Colon (tissue), 2 donors: ENCODE measurements at regions not wholly inside any gene's neighbourhood (a gene's known extent, or its start where the extent isn't known, plus 50 kb on each side); places are given as distances from the start of the nearest gene placed in this dataset.

ENCODE experiments used
- FAIRE-seq: peaks from 2 replicates; lab custom pipeline; 2012; peaks lifted over from hg19 to GRCh38; lab: Jason Lieb, UNC
- donor health status: control.
- donor health status: control.

DNA sequence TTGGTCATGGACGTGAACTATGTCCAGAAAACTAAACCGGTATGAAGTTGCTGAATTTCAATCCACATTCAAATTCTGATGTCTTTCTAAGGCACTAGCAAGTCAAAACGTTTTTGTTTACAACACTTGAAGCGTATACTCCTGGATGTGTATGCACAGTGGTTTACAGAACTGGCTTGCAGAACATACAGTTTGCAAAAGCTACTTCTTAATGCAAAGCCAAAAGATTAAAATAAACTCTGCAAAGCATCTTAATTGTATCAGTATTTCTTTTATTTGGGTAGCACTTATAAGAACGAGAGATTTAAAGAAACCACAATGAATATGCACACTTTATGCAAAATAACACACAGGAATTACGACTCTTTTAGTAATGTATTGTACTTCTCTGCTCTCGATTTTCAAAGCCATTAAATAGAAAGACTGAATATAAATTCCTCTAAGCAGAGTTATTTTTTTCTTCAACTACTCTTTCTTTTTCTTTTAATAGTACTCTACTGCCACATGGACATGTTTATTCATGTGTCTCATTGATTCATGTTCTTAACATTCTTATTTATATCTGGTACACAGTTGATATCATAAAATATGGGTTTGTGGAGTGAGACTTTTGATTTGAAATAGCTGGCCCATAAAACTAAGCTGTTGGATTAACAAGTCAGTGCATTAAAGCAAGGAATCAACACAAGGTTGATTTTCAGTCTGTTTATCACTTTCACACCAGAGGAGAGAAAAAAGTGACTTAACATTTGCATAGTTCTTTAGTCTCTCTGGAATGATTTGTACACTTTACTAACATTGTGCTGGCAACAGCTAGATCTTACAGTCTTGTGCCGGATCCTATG, 189.4 kb upstream of the STEAP4 start:
- no peak for FAIRE-seq

DNA sequence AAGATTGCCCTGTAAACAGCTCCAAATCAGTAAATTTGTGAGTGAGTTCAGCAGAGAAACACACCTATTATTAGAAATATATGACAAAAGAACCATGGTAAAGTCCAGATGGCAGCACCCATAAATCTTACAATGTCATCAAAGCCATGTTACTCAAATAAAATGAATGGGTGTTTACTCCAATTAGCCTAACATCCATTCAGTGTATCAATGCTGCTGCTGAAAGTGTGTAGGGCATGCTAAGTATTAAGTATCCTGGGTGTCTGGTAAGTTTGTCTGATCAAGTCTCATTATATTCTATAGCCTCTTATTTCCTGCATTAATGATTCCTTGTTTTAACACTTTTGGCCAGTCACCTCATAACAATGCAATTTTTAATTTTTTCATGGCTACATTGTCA, 185.5 kb upstream of the STEAP4 start:
- FAIRE-seq, result no peak

DNA sequence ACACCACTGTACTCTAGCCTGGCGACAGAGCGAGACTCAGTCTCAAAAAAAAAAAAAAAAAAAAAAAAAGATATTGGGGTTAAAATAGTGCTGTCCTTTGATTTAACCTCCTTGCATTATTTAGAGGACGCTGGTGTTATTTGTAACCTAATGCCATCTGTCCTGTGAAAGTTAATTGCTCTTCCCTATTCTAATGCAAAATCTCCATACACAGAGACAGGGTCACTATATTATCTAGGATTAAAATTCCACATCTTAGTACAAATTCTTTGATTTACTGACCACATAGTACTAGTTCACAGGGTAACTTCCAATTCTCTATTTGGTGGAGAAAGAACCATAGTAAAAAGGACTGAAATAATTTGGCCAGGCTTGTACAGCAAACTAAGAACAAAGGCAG, 184.2 kb upstream of the STEAP4 start:
- no peak for FAIRE-seq

DNA sequence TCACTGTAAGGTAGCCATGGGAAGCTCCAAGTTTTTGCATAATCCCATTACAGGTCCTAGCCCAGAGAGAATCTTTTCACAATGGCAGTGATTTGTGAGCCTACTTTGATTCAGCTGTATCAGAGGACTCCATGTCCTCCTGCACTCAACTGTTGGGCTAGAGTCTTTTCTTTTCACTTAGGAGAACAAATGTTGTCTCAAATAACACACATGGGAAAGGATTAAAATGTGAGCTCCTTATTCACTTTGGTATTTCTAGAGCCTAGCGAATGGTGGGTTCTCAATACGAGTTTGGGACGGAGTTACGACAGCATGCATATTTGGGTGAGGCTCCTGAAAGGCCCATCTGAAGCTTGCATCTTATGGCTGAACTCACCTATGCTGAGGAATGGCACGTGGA, 183.5 kb upstream of the STEAP4 start:
- FAIRE-seq, result no peak

DNA sequence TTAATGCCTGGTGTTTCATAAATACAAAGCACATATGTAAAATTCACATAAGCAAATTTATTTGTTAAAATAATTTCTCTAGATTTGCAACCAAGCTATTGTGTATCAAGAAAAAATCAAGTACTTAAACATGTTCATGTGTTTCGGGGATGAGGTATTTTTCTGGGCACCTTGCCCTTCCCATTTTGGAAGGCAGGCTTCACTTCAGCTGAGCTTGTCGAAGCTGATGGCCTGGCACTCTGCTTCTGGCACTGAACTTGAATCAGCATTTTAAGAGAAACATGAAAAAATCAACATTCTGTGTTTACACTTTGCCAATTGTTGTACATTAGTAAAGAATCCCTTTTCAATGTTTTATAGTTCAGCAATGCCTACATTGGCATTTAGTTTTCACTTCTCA, 179.1 kb upstream of the STEAP4 start:
- FAIRE-seq, result no peak

DNA sequence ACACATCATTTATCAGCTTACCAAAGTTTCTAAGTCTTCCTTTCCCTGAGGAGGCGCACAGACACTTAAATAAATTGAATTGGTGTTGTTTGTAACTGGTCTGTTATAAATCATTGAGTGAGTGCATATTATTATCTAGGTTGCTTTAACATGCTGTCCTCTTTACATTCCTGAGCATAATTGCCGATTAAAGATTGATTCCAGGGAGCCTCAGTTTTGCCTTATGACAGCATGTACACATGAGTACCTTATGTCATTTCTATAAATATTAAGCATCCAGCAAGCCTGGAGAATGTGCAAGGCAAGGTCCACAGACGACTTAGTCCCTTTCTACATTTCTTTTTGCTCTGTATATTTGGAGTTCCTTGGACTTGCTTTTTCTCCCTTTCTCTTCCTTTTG, 177.9 kb upstream of the STEAP4 start:
- FAIRE-seq, result no peak

DNA sequence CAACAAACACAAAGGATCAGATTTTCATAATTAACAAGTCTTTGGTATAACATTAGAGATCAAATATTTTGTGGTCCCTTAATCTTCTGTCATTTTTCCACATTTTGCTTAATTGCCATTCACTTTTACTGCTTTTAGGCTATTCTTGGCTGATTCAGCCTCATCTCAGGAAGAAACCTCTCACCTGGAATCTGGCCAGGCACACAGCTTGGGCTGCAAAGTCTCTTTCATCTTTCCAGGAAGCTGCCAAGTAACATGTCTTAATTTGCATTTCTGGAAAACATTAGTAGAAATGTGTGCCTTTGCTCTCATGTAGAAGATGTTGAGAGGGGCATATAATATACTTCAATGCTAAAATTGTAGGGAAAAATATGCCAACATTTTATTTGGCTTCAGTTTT, 174.2 kb upstream of the STEAP4 start:
- FAIRE-seq, result no peak

DNA sequence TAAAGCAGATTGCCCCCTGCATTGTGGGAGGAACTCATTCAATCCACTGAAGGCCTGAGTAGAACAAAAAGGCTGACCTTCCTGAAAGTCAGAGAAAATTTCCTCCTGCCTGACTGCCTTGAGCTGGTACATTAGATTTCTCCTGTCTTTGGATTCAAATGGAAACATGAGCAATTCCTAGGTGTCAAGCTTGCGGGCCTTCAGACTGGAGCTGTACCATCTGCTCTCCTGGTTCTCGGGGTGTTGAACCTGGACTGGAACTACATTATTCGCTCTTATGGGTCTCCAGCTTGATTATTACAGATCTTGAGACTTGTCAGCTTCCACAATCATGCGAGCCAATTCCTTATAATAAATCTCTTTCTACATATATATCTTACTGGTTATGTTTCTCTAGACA, 173.6 kb upstream of the STEAP4 start:
- no peak for FAIRE-seq

DNA sequence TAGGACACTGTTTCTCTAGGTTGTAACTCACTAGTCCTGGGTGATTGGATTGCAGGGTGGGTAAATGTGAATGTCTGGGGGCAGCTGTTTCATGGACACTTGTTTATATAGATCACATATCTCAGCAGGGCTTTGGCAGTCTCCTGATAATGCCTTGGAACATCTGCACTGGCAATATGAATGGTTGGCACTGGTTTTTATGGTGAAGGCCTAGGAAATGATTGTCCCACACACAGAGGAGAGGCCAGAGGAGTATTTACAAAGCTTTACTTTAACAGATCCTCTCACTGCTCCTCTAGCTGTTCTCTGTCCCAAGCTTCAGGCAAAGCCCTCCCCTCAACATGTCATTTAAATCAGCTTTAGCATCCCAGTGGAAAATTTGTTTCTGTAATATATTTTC, 171.3 kb upstream of the STEAP4 start:
- FAIRE-seq, result no peak

DNA sequence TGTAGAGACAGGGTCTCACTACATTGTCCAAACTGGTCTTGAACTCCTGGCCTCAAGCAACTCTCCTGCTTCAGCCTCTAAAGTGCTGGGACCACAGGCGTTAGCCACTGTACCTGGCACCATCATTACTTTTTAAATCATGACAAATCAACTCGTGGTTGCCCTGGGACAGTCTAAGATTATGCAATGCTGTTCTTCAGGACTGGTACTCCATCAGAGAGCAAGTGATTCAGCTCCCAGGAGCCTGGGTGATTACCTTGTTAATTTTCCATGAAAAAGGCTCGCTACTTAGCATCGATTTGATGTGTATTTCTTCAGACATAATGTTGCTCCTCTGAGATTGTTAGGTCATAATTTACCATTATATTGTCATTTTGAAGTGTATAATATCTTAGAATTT, 158.9 kb upstream of the STEAP4 start:
- FAIRE-seq, result no peak

DNA sequence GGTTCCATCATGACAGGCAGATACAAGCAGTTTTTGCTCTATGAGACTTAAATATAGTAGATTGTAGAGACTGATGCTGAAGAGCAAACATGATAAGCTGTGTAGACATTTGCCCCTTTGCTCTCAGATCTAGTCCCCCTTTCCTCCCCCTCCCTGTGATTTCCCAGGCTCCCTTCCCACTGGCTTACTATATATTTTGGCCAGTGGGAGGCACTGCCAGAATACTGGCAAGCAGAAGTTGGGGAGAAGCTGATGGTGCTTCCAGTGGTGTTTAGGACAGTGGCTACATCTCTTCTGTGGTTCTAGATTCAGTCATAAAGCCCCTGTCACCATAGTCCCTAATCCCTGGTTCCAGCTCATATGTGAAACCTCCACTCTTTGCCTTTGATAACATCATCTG, 156.1 kb upstream of the STEAP4 start:
- no peak for FAIRE-seq

DNA sequence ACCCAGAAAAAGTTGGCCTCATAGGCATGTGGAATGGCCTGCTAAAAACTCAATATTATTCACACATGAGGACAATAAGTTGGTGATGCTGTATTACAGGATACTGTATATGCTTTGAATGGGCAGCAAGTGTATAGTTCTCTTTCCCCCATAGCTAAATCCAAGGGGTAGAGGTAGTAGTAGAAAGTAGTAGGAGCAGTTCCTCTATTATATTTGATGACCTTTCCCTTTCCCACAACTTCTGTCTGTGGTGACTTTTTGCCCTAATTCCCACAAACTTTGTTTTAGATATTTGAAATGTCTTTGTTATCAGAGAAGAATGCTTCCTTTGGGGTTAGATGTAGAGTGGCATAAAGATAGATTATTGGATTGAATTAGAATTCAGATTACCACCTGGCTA, 154.0 kb upstream of the STEAP4 start:
- no peak for FAIRE-seq

DNA sequence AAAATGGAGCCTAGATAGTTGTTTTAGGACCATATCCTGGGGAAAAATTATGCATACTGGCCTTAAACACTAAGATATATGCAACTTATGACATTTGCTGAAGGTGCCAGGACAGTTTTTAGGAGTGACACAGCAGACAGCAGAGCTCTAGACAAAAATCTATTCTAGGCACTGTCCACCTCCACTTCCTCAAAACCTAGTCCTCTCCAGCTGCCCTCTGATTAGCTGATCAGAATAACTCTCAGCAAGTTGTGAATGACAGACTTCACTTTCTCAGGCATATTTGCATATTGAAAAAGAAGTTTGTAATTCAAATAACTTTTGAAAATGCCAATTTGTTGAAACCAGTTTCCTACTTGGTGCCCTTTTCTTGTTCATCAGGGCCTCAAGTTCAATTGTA, 152.3 kb upstream of the STEAP4 start:
- no peak for FAIRE-seq

DNA sequence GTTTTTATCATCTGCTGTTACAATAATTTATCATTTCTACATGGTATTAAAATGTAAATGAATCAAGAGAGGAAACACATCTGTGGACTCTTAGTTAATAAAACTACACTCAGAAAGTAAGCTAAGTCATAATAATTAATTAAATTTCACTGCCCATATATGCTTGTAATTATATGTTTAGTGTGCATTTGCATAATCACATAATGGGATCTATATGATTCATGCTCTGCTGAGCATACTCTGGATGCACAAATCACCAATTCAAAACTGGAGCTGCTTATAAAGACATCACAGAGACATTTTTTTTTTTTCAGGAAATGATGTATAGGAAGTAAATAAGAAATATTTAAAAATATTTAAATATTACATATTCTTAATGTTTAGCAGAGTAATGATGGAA, 151.6 kb upstream of the STEAP4 start:
- FAIRE-seq, result no peak

DNA sequence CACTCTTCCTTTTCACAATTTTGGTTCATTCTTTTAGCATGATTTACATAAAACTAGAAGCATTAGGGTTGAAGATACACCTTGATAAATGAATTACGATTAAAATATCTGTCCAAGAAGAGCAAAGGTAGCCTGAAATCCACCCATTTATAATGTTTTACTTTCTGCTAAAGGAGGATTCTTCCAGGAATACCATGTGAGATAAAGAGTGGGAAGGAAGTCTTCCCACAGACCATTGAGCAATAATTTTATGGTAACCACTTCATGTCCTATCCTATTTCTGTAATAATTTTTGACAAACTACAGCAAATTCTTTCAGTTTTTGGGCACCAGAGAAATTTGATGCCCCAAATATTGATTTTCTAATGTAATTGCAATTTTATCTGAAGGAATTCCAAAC, 150.6 kb upstream of the STEAP4 start:
- no peak for FAIRE-seq

DNA sequence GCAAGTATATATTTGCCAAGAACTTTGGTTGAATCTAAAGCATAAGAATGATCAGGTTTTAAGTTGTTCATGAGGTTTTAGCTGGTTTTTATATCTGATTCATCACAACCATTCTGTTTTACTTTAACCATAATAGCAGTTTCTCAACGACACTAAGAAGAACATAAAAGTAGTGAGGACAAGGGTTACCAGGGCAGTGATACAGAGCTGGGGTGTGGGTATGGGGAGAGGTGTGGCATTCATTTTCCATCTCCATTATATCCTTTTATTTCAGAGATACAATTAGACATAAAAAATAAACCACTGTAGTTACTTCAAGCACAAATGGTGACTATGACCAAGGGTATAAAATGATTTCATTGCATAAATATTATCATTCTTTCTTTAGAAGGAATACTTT, 149.8 kb upstream of the STEAP4 start:
- peak; percentile 58 for FAIRE-seq

DNA sequence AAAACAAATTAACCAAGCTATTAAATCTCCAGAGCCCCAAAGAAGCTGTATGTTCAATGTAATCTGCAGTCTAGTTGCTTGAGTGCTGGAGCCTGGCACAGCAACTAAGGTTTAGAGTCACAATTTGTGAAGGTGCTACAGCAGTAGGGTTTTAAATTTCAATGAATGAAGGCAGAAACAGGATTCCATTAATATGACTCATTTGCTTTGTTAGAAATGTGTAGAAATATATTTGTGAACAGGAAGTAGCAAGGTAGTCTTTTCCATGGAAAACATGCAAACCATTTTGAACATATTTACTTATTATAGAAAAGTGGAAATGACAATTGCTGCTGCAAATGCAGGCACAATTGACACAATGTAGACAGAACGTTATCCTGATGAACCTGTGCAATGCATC, 149.0 kb upstream of the STEAP4 start:
- FAIRE-seq, result no peak

DNA sequence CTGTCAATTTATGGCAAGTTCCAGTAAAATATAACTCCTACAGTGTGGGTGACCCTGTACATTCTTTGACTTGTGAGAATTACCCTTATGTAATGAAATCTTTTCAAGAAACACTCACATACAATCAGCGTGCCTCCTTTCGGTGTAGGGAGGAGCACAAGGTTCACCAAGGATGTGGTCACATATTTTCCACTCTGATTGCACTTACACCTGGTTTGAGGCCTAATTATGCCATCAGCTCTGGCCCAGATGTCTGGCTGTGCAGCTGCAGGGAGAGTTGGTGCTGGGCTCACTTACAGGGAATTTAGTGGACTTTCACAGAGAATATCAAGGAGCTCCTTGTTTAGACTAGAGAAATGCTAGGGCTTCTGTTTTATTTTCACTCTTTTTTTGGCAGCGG, 146.0 kb upstream of the STEAP4 start:
- no peak for FAIRE-seq

DNA sequence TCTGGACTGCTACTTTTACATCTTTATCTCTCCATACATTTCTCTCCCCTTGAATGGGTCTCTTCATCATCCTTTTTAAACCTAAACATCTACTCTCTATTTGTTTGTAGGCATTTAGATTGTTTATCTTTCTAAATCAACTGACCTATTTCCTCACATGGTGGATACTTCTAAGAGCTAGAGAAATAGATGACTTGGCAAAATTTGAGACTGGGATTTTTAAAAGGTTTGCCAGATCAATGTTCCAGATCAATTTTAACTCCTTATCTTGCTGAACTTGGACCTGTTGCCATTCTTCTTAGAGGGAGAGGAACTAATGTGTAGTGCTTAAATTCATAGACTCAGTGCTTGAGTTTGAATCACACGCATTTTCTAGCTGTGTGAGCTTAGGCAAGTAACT, 144.2 kb upstream of the STEAP4 start:
- FAIRE-seq, result no peak

DNA sequence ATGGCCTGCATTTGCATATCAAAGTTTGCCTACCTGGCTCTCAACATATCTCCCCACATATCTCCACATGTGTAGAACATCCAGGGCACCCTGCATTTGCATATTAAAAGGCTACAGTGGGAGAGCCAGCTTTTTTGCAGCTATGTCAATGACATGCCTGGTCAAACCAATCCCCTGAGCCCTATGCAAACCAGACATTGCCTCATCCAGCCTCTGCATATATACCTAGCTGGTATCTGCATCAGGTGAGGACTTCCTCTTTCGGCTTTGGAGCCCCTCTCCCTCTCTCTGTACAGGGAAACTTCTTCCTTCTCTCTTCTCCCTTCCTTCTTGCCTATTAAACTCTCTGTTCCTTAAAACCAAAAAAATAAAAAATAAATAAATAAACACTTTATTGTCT, 142.7 kb upstream of the STEAP4 start:
- FAIRE-seq, result no peak

DNA sequence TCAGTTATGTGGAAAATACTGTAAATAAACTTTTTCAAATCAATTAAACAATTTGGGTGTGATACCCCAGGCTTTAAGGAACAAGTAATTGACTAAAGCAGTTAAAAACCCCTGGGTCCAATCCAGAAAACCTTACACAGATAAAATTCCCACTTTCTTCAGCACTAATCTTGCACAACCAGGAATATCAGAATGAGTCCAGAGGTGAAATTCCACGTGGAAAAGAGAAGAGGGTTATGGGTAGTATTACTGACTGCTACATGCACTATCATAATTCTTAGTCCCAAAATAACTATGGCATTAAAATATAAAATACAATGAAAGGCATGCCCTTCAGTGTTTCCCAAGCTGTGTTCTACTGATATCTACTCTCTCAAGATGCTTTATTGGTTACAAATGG, 135.7 kb upstream of the STEAP4 start:
- no peak for FAIRE-seq

DNA sequence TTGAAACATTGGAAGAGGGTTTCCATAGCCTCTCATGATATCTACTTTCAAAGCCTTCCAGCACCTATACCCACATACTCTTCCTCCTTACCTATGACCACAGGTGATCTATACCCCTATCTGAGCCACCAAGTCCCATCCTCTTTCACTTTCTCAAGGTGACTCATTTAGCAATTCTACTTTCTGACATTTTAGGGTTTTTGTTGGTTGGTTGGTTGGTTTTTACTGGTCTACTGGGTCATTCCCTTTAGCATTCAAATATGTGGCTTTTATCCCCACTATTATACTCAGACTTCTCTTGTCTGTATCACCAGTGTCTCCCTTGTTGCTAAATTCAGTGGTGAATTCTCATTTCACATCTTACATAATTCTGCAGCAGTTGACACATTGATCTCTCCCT, 130.4 kb upstream of the STEAP4 start:
- no peak for FAIRE-seq

DNA sequence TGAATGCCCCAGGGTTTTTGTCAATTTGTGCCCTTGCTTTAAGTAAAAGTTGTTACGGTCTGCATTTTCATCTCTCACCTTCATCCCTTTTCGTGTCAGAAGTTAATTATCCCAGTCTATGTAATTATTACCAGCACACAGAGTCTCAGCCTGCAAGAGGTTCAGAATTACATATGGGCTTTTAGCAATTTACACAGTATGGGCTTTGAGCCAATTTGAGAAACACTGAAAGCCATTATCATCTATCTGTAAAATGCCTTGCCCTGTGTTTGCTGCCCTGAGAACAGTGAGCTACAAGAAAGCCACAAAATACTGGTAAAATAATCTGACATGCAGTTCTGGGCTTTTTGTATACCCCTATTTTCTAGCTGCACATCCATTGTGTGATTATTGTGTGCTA, 125.6 kb upstream of the STEAP4 start:
- FAIRE-seq, result no peak

DNA sequence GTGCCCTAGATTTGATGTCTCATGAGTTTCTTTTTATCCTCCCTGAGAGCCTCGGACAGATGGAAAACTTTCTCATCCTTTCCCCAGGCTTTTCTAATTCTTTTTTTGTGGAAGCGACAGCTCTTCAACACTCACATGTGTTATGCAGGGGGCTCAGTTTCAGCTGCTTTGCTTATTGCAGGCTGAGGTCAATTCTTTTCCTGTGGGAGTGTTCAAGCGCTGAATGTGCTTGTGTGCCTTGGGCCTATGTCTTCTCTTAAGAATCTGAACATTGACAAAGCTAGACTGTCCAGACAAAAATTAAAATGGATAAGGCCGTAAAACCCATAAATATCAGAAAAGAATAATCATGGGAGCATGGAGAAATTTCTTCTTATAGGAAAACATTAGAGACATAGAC, 125.2 kb upstream of the STEAP4 start:
- no peak for FAIRE-seq

DNA sequence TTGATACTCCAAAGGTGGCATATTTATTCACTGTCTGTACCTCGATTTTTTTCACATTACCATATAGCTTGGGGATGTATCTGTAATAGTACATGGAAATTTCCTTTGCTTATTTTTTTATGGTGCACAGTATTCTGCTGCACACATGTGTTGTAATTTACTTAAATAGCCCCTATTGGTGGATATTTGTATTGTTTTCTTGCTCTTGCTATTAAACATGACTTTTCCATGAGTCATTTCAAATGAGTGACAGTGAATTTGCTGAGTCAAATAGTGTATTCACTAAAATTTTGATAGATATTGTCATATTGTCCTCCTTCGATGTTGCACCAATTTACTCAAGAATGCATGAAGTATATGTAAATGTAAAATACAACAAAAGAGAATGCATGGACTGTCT, 122.7 kb upstream of the STEAP4 start:
- no peak for FAIRE-seq
